Smooth muscle cell (in vitro differentiated cells): ENCODE measurements at regions not wholly inside any gene's neighbourhood (a gene's known extent, or its start where the extent isn't known, plus 50 kb on each side); places are given as distances from the start of the nearest gene placed in this dataset.

Experiments
- DNase-seq: peaks from one replicate; lab custom pipeline; 2025; ENCODE audit not compliant: unreplicated experiment; lab: John Stamatoyannopoulos, UW
- H2AFZ ChIP-seq: fragments of 200-600 bp; sonication (generic); 2 replicates; pipeline ENCODE4 v1.6.0; 2016; ENCODE audit warnings: antibody characterized with exemption, low read depth, mild to moderate bottlenecking
- H3F3A ChIP-seq: fragments of 200-600 bp; sonication (generic); 2 replicates; pipeline ENCODE4 v1.6.0; 2017; ENCODE audit warnings: antibody characterized with exemption, low read depth
- H3K27ac ChIP-seq: fragments of 200-600 bp; sonication (generic); 2 replicates; pipeline ENCODE4 v1.5.1; 2016; ENCODE audit warnings: low read depth, mild to moderate bottlenecking
- H3K27me3 ChIP-seq: fragments of 200-600 bp; sonication (generic); 2 replicates; pipeline ENCODE4 v1.6.1; 2016; ENCODE audit warnings: low read depth, mild to moderate bottlenecking
- H3K36me3 ChIP-seq: fragments of 200-600 bp; sonication (generic); 2 replicates; pipeline ENCODE4 v1.5.1; 2016; ENCODE audit warnings: low read depth
- H3K4me1 ChIP-seq: fragments of 200-600 bp; sonication (generic); 2 replicates; pipeline ENCODE4 v1.5.1; 2016; ENCODE audit warnings: low read depth
- H3K4me2 ChIP-seq: fragments of 200-600 bp; sonication (generic); 2 replicates; pipeline ENCODE4 v1.6.0; 2016; ENCODE audit warnings: mild to moderate bottlenecking
- H3K4me3 ChIP-seq: fragments of 200-600 bp; sonication (generic); 2 replicates; pipeline ENCODE4 v1.5.1; 2016; ENCODE audit warnings: mild to moderate bottlenecking
- H3K79me2 ChIP-seq: fragments of 200-600 bp; sonication (generic); 2 replicates; pipeline ENCODE4 v1.6.0; 2016; ENCODE audit warnings: low read depth, mild to moderate bottlenecking
- H3K9ac ChIP-seq: fragments of 200-600 bp; sonication (generic); 2 replicates; pipeline ENCODE4 v1.6.0; 2016; ENCODE audit warnings: low read depth
- H3K9me3 ChIP-seq: fragments of 200-600 bp; sonication (generic); replicated peaks from 2 replicates; pipeline ENCODE4 v1.5.1; 2016; ENCODE audit warnings: low read depth
- H4K20me1 ChIP-seq: fragments of 200-600 bp; sonication (generic); 2 replicates; pipeline ENCODE4 v1.6.0; 2016; ENCODE audit warnings: low read depth
- CTCF ChIP-seq: fragments of 200-600 bp; sonication (generic); IDR thresholded peaks from 2 replicates; pipeline ENCODE4 v1.5.1; 2017; ENCODE audit warnings: borderline replicate concordance, mild to moderate bottlenecking, antibody characterized with exemption; ENCODE audit not compliant: insufficient read depth, poor library complexity, severe bottlenecking
- WGBS: methylation state at CpG from one replicate; pipeline ENCODE4 v1.1.7; 2016; ENCODE audit warnings: low lambda C conversion rate; 5-methylcytosine and 5-hydroxymethylcytosine counted together

GRCh38 chr3:67788396-67788795 is 134.0 kb upstream of the SUCLG2 start:
- Histone ChIP-seq H3K4me3 (no peak overlapping the region), H3K9me3 (no peaks in the 10 kb centered on the region), H3K27me3 (no peaks in the 10 kb centered on the region), H3K79me2 (no peaks in the 10 kb centered on the region), H3K4me2 (no peak overlapping the region), H3K4me1 (no peaks in the 10 kb centered on the region), H3F3A (no peaks in the 10 kb centered on the region), H3K27ac (no peak overlapping the region), H3K36me3 (no peaks in the 10 kb centered on the region), H2AFZ (no peak overlapping the region), H3K9ac (no peak overlapping the region), H4K20me1 (no peaks in the 10 kb centered on the region)
- 81% methylated on average over 6 of the region's 6 CpGs for WGBS
- DNase-seq = no peak
- no peak for TF ChIP-seq CTCF

GRCh38 chr3:67783281-67784250 is 129.2 kb upstream of the SUCLG2 start:
- Histone ChIP-seq H3F3A (no peaks in the 10 kb centered on the region), H3K4me2 (peak overlapping the region; percentile 11), H3K79me2 (no peaks in the 10 kb centered on the region), H2AFZ (no peak overlapping the region), H3K27me3 (no peaks in the 10 kb centered on the region), H3K4me3 (no peak overlapping the region), H3K9ac (no peak overlapping the region), H4K20me1 (no peaks in the 10 kb centered on the region), H3K36me3 (no peaks in the 10 kb centered on the region), H3K4me1 (no peaks in the 10 kb centered on the region), H3K9me3 (no peaks in the 10 kb centered on the region), H3K27ac (peak overlapping the region; percentile 46)
- TF ChIP-seq CTCF = no peak
- DNase-seq = no peak
- WGBS = 24% methylated on average over 3 of the region's 3 CpGs

GRCh38 chr3:67781871-67782270 is 127.5 kb upstream of the SUCLG2 start:
- DNase-seq = no peak

More at GRCh38 chr3:67781871-67782270, 127.5 kb upstream of the SUCLG2 start:
- Histone ChIP-seq H3K9me3 (peaks cover under 1% of the 10 kb centered on the region), H3F3A (no peaks in the 10 kb centered on the region), H3K27me3 (no peaks in the 10 kb centered on the region), H3K4me2 (no peak overlapping the region), H3K4me3 (no peak overlapping the region), H4K20me1 (no peaks in the 10 kb centered on the region), H3K4me1 (no peaks in the 10 kb centered on the region), H2AFZ (no peak overlapping the region), H3K36me3 (no peaks in the 10 kb centered on the region), H3K9ac (no peak overlapping the region), H3K79me2 (no peaks in the 10 kb centered on the region), H3K27ac (no peak overlapping the region)
- TF ChIP-seq CTCF = no peak
- 86% methylated on average over 7 of the region's 7 CpGs for WGBS
